Panc1 (cell line): ENCODE measurements at regions not wholly inside any gene's neighbourhood (a gene's known extent, or its start where the extent isn't known, plus 50 kb on each side); places are given as distances from the start of the nearest gene placed in this dataset.

Source experiments
- ATAC-seq: fragments of 200-7000 bp; cut with Tn5 transposase; 2 replicates; pipeline ENCODE4 v1.9.1; 2020; ENCODE audit warnings: mild to moderate bottlenecking, moderate library complexity
- BruUV-seq: library from RNA; stranded (reverse); fragments of 400-500 nt; replicated peaks from 2 replicates; lab custom pipeline; 2021; lab: Mats Ljungman, UMichigan
- CTCF ChIA-PET: fragments of 300-600 bp; sonication (Branson Sonifier 250); formaldehyde crosslinking; loops from one replicate; lab custom pipeline; 2022; ENCODE audit warnings: antibody characterized with exemption; lab: Charles Lee
- POLR2A ChIA-PET: fragments of 300-600 bp; sonication (Branson Sonifier 250); formaldehyde crosslinking; loops from one replicate; lab custom pipeline; 2022; ENCODE audit warnings: antibody characterized with exemption; lab: Charles Lee
- DNase-seq: peaks from one replicate; pipeline ENCODE4 v3.0.0-alpha.2; 2010; ENCODE audit warnings: low read depth, low spot score
- H3K27ac ChIP-seq: 2 replicates; pipeline ENCODE4 v1.5.1; 2011; ENCODE audit warnings: mild to moderate bottlenecking, low read length, inconsistent platforms
- H3K27me3 ChIP-seq: fragments of 200-500 bp; sonication (Bioruptor generic); 2 replicates; pipeline ENCODE4 v1.6.0; 2014; ENCODE audit warnings: low read length, inconsistent platforms; ENCODE audit not compliant: control insufficient read depth, insufficient read depth
- H3K36me3 ChIP-seq: fragments of 200-500 bp; sonication (Bioruptor generic); 2 replicates; pipeline ENCODE4 v1.5.1; 2014; ENCODE audit warnings: inconsistent platforms, mild to moderate bottlenecking, low read length, moderate library complexity; ENCODE audit not compliant: control insufficient read depth, insufficient read depth
- H3K4me1 ChIP-seq: 2 replicates; pipeline ENCODE4 v1.5.1; 2011; ENCODE audit warnings: inconsistent platforms, mild to moderate bottlenecking, low read length, moderate library complexity; ENCODE audit not compliant: control insufficient read depth, insufficient read depth
- H3K4me3 ChIP-seq, 2 experiments: 2 replicates each; pipeline ENCODE4 v1.5.1; 2011 to 2012; ENCODE audit warnings: low read depth in 2 of 2, low read length in 2 of 2, mild to moderate bottlenecking in 2 of 2, inconsistent platforms in 1 of 2, moderate library complexity in 1 of 2
- H3K9me3 ChIP-seq: fragments of 200-500 bp; sonication (Bioruptor generic); 2 replicates; pipeline ENCODE4 v1.5.1; 2014; ENCODE audit warnings: low read depth, mild to moderate bottlenecking, inconsistent platforms, low read length, moderate library complexity; ENCODE audit not compliant: control insufficient read depth, insufficient read depth
- CTCF ChIP-seq: fragments of 450-650 bp; IDR thresholded peaks from 2 replicates; pipeline ENCODE4 v1.5.1; 2017; ENCODE audit warnings: mild to moderate bottlenecking
- POLR2AphosphoS5 ChIP-seq: IDR thresholded peaks from 2 replicates; pipeline ENCODE4 v1.6.1; 2012; ENCODE audit warnings: mild to moderate bottlenecking, low read depth, low read length, moderate library complexity
- REST ChIP-seq, 2 experiments: IDR thresholded peaks; 2 replicates each; pipeline ENCODE4 v1.6.1; 2011 to 2012; ENCODE audit warnings: low read depth in 2 of 2, control low read depth in 1 of 2, low read length in 1 of 2, mild to moderate bottlenecking in 1 of 2, moderate library complexity in 1 of 2; ENCODE audit not compliant: insufficient read depth in 1 of 2
- SIN3A ChIP-seq: IDR thresholded peaks from 2 replicates; pipeline ENCODE4 v1.6.1; 2012; ENCODE audit warnings: low read depth, mild to moderate bottlenecking, low read length, moderate library complexity, borderline replicate concordance; ENCODE audit not compliant: insufficient read depth
- TCF7L2 ChIP-seq: IDR thresholded peaks from 2 replicates; pipeline ENCODE4 v1.6.1; 2011; ENCODE audit warnings: mild to moderate bottlenecking, low read depth, low read length, inconsistent platforms
- in situ Hi-C: cut with HindIII; loops from 2 replicates; pipeline ENCODE4 v1.10.0; 2016; ENCODE audit warnings: low sequenced_read_pairs, low pct_unique_long_range_greater_than_20kb
- intact Hi-C: fragments of 100-400 bp; cut with micrococcal nuclease; formaldehyde crosslinking; loops from one replicate; pipeline ENCODE4 v1.10.0; 2022; ENCODE audit not compliant: unreplicated experiment

- no peak for ATAC-seq
- POLR2A ChIA-PET: no interaction called here
- CTCF ChIA-PET: no interaction called here
Observed at GRCh38 chr10:128566361-128566968, 440.2 kb upstream of the MKI67 start.

GRCh38 chr10:128567551-128567950 lies 441.3 kb upstream of the MKI67 start:
- in situ Hi-C loops (no loop called here), intact Hi-C loops (no loop called here)
- H3K36me3 ChIP-seq: no peaks in the 10 kb centered on the region
- no peak overlapping the region for H3K27ac ChIP-seq
- CTCF ChIA-PET: no interaction called here
- no peaks in the 10 kb centered on the region for H3K4me1 ChIP-seq
- POLR2A ChIA-PET: no interaction called here
- no peak overlapping the region for H3K4me3 ChIP-seq
- ATAC-seq: no peak
- no peak for DNase-seq
- H3K27me3 ChIP-seq: peaks cover 7% of the 10 kb centered on the region
- BruUV-seq: no TSS peak
- TF ChIP-seq TCF7L2 (no peak), SIN3A (no peak), REST (IDR thresholded peaks at IDR 0.05; ENCODE audit: insufficient read depth in 1 of 2, low read depth in 2 of 2, low read length in 1 of 2) (no peak), POLR2AphosphoS5 (no peak), CTCF (no peak)
- H3K9me3 ChIP-seq: no peaks in the 10 kb centered on the region

More at GRCh38 chr10:128566361-128566968, 440.2 kb upstream of the MKI67 start:
- DNase-seq: no peak
- peaks cover 2% of the 10 kb centered on the region; the same call in 1 of the 2 replicates for H3K9me3 ChIP-seq
- H3K36me3 ChIP-seq: no peaks in the 10 kb centered on the region
- TF ChIP-seq POLR2AphosphoS5: no peak
- no peak for TF ChIP-seq REST (IDR thresholded peaks at IDR 0.05; ENCODE audit: insufficient read depth in 1 of 2, low read depth in 2 of 2, low read length in 1 of 2)
- no peak for TF ChIP-seq TCF7L2
- TF ChIP-seq SIN3A: no peak
- TF ChIP-seq CTCF: no peak
- no peak overlapping the region for H3K27ac ChIP-seq
- in situ Hi-C loops (no loop called here), intact Hi-C loops (no loop called here)
- BruUV-seq: no TSS peak
- peaks cover 6% of the 10 kb centered on the region for H3K27me3 ChIP-seq
- H3K4me3 ChIP-seq: no peak overlapping the region
- no peaks in the 10 kb centered on the region for H3K4me1 ChIP-seq
